HepG2 (cell line): ENCODE measurements at regions not wholly inside any gene's neighbourhood (a gene's known extent, or its start where the extent isn't known, plus 50 kb on each side); places are given as distances from the start of the nearest gene placed in this dataset.

Experiments used
- AFF4 ChIP-seq: sonication (generic); formaldehyde crosslinking; IDR thresholded peaks from 2 replicates; pipeline ENCODE4 v1.4.0; 2020; ENCODE audit warnings: missing genetic modification reagents
- CREBL2 ChIP-seq: sonication (generic); formaldehyde crosslinking; IDR thresholded peaks from 2 replicates; pipeline ENCODE4 v1.8.1; 2023; ENCODE audit warnings: missing genetic modification reagents, mild to moderate bottlenecking, borderline replicate concordance
- HINFP ChIP-seq: sonication (generic); formaldehyde crosslinking; IDR thresholded peaks from 2 replicates; pipeline ENCODE4 v1.4.0; 2020; ENCODE audit warnings: low read depth, mild to moderate bottlenecking, missing genetic modification reagents
- HIVEP1 ChIP-seq: sonication (generic); formaldehyde crosslinking; IDR thresholded peaks from 2 replicates; pipeline ENCODE4 v1.4.0; 2020; ENCODE audit warnings: mild to moderate bottlenecking, missing genetic modification reagents
- HNRNPUL1 ChIP-seq: fragments of 200-400 bp; formaldehyde crosslinking; IDR thresholded peaks from 2 replicates; pipeline ENCODE4 v1.6.1; 2017; ENCODE audit warnings: low read depth, mild to moderate bottlenecking, low read length, moderate library complexity
- IKZF1 ChIP-seq: fragments of 450-650 bp; IDR thresholded peaks from 2 replicates; pipeline ENCODE4 v1.7.1; 2016
- MAZ ChIP-seq, 2 experiments: sonication (generic) in 1 of 2; formaldehyde crosslinking in 1 of 2; IDR thresholded peaks; 2 replicates each; pipeline versions ENCODE4 v1.5.0 to v1.6.1; 2012 to 2020; ENCODE audit warnings: low read depth in 2 of 2, mild to moderate bottlenecking in 2 of 2, borderline replicate concordance in 1 of 2, improper control_type of control experiment in 1 of 2, low read length in 1 of 2, missing genetic modification reagents in 1 of 2, moderate library complexity in 1 of 2
- RBFOX2 ChIP-seq: fragments of 200-400 bp; formaldehyde crosslinking; IDR thresholded peaks from 2 replicates; pipeline ENCODE4 v1.6.1; 2017; ENCODE audit warnings: low read depth, mild to moderate bottlenecking, low read length
- RERE ChIP-seq: IDR thresholded peaks from 2 replicates; pipeline ENCODE4 v1.6.1; 2016; ENCODE audit warnings: low read depth, missing genetic modification reagents, missing compliant biosample characterization
- RFXAP ChIP-seq: sonication (generic); formaldehyde crosslinking; IDR thresholded peaks from 2 replicates; pipeline ENCODE4 v1.4.0; 2020; ENCODE audit warnings: missing genetic modification reagents, borderline replicate concordance
- TMF1 ChIP-seq: sonication (generic); formaldehyde crosslinking; IDR thresholded peaks from 2 replicates; pipeline ENCODE4 v1.8.1; 2022; ENCODE audit warnings: low read depth, missing genetic modification reagents
- ZNF414 ChIP-seq: sonication (generic); formaldehyde crosslinking; IDR thresholded peaks from 2 replicates; pipeline ENCODE4 v1.5.0; 2020; ENCODE audit warnings: missing genetic modification reagents
- ZNF563 ChIP-seq: sonication (generic); formaldehyde crosslinking; IDR thresholded peaks from 2 replicates; pipeline ENCODE4 v1.8.0; 2022; ENCODE audit warnings: mild to moderate bottlenecking, moderate library complexity, missing genetic modification reagents
- ZNF775 ChIP-seq: sonication (generic); formaldehyde crosslinking; IDR thresholded peaks from 2 replicates; pipeline ENCODE4 v1.4.0; 2020; ENCODE audit warnings: missing genetic modification reagents, mild to moderate bottlenecking, moderate library complexity, borderline replicate concordance
- ZNF792 ChIP-seq: IDR thresholded peaks from 2 replicates; pipeline ENCODE4 v1.6.1; 2016

GRCh38 chr10:59007307-59008025, 169.0 kb upstream of the PHYHIPL start (continued):
- TF ChIP-seq RBFOX2 (peak; percentile 61; the same call in 1 of the 2 replicates), RFXAP (CRISPR knock-in tag) (no peak), HNRNPUL1 (peak; percentile 97), IKZF1 (no peak), HINFP (peak; percentile 1; the same call in 1 of the 2 replicates), RERE (CRISPR knock-in tag) (0 out of 2 replicates have a peak, but pooled peaks have one; percentile 46), HIVEP1 (CRISPR knock-in tag) (no peak), MAZ (IDR thresholded peaks at IDR 0.05; ENCODE audit: borderline replicate concordance, low read depth, low read length) (no peak), MAZ (CRISPR knock-in tag; IDR thresholded peaks at IDR 0.05; ENCODE audit: low read depth) (peak; percentile 17; the same call in 1 of the 2 replicates), ZNF775 (CRISPR knock-in tag) (no peak), TMF1 (no peak), CREBL2 (no peak), ZNF792 (CRISPR knock-in tag) (0 out of 2 replicates have a peak, but pooled peaks have one; percentile 21), ZNF563 (CRISPR knock-in tag) (no peak), AFF4 (0 out of 2 replicates have a peak, but pooled peaks have one; percentile 24), ZNF414 (CRISPR knock-in tag) (no peak)
